ENCODE measurements at regions not wholly inside any gene's neighbourhood (a gene's known extent, or its start where the extent isn't known, plus 50 kb on each side); places are given as distances from the start of the nearest gene placed in this dataset.

DNA sequence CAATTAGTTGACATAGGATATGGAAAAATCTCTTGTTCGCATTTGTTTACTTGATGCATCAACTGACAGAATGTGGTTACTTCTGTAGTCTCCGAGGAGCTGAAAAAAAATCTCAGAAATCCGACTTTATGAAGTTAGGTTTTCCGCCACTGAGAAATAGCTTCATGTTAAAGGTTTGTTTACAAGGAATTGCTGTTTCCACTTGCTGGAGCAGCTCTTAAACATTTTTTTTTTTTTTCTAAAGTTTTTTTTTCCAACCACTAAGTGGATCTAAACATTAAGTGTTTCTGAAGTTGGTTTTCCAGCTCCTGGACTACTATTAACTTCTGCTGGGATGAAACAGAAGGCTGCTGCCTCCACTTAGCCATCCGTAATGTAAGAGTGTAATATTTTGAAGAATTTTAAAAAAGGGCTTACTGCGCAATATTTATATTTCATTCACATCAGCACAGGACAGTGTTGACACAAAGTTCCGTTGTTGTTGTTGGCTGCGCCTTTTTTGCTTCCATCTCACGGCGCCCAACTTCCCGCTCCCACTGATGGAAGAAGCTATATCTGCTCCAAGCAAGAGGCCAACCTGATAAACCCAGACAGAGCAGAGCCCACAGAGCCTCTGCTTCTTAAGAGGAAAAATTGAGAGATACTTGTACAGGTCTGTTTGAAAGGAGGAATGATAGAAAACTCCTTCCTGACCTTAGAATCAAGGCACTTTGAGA, 167.7 kb upstream of the KCNJ16 start:
- TF ChIP-seq, protein P1, sequence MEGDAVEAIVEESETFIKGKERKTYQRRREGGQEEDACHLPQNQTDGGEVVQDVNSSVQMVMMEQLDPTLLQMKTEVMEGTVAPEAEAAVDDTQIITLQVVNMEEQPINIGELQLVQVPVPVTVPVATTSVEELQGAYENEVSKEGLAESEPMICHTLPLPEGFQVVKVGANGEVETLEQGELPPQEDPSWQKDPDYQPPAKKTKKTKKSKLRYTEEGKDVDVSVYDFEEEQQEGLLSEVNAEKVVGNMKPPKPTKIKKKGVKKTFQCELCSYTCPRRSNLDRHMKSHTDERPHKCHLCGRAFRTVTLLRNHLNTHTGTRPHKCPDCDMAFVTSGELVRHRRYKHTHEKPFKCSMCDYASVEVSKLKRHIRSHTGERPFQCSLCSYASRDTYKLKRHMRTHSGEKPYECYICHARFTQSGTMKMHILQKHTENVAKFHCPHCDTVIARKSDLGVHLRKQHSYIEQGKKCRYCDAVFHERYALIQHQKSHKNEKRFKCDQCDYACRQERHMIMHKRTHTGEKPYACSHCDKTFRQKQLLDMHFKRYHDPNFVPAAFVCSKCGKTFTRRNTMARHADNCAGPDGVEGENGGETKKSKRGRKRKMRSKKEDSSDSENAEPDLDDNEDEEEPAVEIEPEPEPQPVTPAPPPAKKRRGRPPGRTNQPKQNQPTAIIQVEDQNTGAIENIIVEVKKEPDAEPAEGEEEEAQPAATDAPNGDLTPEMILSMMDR (IDR thresholded peaks at IDR 0.05), result no peak
- TF ChIP-seq EP300 (IDR thresholded peaks at IDR 0.05), result no peak

All from ovary (tissue), 3 donors.